AG08396 (cell line): ENCODE measurements at regions not wholly inside any gene's neighbourhood (a gene's known extent, or its start where the extent isn't known, plus 50 kb on each side); places are given as distances from the start of the nearest gene placed in this dataset.
"Not testable (repeated sequence)": the region's sequence is repeated elsewhere in the genome, so short reads cannot be mapped to it uniquely, and the experiment has no call there.

Experiments used
- DNase-seq: peaks from one replicate; pipeline ENCODE4 v3.0.0; 2012; ENCODE audit warnings: low spot score, mixed read lengths

DNA sequence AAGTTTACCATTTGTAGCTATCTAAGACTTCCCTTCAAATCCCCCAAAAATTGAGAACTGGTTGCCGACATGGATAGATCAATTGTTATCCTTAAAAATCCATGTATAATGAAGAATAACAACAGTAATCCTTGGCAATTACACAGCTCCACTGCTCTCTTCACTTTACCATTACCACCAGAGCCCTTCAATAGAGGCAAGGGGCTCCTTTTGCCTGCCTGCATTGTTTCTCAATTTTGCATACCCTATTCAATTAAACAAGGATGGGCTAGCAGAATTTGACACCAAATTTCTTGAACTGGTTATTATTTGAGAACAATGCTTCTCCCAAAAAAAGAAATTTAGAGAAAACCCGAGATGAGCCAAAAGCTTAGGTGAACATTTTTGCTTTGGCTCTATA, 387.8 kb upstream of the PKN2 start:
- DNase-seq: no peak

DNA sequence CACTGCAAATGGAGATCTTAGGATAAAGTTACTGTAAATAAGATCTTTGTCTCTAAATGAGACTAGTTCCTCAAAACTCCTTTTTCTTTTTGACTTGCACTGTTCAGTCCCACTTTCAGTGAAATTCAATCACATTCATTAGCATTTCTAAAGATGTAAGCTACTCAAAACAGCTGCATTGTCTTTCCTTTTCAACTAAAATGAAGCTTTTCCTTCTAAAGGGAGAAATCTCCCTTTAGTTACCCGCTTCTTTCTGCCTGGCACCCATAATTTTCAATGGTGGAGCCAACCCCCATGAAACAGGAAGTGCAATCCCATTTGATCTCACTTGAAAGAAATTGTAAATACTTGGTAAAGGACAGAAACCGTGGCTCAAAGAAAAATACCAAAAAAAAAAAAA, 387.4 kb upstream of the PKN2 start:
- no peak for DNase-seq

DNA sequence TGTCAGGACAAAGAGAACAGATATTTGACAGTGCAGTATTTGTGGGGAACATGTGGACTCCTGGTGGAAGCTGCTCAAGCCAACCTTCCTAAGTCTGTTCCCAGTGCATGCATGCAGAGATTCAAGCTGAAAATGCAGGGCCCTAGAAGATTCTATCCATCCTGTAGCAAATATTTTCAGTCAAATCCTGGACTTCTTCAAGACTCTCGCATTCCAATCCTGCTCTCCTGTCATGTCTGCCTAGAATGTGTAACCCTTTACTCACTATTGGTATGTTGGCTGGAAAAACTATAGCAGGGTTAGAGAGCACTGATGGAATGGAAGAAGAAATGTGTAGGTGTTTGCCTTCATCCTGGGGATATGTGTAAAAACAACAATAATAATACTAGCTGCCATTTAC, 385.6 kb upstream of the PKN2 start:
- DNase-seq: no peak

DNA sequence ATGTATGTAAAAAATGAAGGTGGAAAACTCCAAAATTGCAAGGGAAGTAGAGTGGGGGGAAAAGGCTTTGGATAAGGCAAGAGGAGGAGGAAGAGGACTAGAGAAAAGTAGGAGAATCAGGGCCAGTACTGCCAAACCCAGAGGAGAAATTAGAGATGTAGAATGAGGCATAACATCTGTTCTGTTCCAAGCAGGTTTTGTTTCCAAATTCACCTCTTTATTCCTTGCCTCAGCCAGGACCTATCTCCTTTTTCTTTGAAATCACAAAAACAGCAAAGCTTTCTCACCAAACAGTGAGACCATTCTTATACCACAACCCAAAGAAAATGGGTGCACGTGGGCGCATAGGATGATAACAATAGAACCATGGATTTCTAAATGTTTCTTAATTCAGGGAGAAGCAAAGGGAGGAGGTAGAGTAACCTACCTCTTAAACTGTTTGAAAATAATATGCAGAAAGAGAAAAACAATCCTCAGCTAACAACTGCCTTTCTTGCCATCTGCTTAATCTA, 383.3 kb upstream of the PKN2 start:
- DNase-seq: no peak

DNA sequence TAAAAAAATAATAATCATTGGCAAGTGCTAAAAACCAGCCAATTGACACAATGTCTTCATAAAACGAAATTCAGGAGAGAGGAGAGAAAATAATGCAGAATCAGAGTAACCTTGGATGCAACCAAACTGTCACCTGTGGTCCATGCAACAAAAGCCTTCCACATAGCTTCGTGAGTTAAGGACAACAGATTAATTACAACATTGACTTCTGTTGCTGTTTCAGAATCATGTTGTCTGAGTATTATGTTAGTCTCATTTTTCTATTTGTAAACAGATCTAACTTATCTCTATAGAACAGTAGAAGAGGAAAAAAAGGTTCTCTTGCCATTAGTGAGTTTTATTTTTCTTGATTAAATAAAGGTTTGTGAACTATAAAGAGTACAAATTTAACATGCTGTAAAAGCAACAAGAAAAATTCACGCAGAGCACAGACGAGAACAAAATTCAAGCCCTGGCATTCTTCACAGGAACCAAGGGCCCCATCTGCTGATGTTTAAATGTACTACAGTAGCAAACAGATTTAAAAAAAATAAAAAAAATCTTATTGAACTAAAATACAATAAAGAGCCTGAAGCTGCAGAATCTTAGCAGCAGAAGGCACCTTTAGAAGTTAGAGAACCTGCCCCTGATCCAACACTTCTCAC, 381.1 kb upstream of the PKN2 start:
- peak; percentile 7 for DNase-seq

DNA sequence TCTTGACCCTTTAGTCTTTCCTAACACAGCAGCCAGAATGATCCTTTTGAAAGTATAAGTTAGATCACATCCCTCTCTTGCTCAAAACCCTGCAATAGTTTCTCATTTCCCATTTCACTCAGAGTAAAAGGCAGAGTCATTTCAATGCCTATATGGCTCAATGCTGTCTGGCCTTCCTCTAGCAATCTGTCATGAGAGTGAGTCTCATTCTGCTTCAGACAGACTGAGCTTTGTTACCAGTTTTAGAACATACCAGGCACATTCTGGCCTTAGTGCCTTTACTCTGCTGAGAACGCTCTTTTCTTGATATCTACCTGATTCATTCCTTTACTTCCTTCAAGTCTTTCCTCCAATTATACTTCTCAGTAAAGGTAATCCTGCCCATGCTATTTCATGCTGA, 372.8 kb upstream of the PKN2 start:
- no peak for DNase-seq

DNA sequence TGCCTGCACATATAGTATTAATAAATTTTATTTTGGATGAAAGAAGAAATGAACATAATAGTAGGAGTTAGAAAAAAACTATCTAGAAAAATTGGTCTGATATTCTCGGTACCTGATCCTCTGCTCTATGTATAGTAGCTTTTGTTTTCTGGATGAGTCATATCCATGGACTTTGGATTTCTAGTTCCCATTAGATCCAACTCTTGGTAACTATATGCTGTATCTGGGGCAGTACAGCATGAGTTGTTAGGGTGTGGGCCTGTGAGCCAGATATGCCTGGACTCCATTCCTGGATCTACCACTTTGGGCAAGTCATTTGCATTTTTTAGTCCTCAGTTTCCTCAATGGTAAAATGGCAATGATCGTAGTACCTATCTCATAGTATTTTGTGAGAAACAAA, 372.2 kb upstream of the PKN2 start:
- DNase-seq: no peak

DNA sequence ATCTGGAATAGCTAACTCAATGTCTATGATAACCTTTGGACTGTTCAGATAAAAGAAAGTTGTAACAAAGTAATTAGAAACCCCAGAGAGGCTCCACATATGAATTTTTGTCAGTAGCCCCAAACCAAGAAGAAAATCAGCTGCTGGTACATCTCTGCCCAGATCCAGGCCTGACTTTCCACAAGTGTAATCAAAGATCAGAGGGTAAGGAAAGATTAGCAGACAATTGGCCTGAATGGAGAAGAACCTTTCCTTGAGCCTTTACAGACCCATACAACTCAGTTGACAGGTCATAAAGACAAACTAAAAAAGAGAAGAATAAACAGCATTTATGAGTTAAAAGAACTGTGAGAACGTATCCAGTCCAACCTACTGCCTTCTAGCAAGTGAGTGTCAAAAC, 366.7 kb upstream of the PKN2 start:
- no peak for DNase-seq

DNA sequence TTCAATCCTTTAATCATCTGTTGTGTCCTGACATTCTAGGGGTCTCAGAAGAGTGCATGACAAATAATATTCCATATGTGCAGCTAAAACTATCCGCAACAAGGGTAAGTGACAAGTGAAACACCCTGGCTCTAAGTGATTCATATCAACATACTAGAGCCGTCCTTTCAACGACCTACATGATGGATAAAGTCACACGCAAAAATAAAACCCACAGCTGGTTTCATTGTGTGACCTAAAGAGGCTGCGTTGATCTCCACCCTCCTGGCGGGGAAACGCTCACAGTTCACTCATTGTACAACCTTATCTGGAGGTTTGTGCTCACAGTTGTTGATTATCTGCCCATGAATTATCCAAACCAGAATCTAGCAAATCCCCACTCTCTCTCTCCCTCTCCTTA, 365.3 kb upstream of the PKN2 start:
- DNase-seq: no peak

DNA sequence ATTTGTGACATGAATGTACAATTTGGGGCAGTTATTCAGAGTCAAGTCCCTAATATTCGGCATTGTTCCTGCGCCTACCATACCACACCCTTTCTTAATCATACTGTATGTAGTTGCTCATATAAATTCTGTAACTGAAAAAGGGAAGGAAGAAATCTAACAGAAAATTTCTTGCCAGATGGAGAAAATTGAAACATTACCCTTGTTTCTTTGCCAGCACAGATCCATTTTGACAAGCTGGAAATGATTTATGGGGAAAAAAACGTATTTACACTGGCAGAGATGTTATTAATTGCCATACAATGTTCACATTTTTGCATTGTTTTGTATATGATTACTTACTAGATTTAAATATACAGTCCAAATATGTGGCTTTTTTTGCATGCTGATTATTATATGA, 363.8 kb upstream of the PKN2 start:
- no peak for DNase-seq

DNA sequence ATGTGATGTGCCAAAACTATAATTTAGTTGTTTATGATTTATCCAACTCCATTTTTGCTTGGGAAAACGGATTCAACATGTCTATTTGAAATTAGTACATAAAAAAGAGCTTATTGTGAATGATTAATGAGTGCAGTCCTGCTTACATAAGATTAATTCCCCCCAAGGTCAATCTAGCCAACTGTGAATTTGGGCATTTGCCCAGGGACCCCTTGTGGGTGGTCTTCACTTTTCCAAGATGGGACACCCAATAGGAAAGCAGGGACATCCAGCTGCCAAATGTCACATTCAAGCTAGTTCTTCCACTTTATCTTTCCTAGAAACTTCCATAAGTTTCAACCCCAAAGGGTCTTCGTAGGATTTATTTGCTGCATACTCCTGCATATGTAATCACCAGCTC, 362.4 kb upstream of the PKN2 start:
- no peak for DNase-seq

DNA sequence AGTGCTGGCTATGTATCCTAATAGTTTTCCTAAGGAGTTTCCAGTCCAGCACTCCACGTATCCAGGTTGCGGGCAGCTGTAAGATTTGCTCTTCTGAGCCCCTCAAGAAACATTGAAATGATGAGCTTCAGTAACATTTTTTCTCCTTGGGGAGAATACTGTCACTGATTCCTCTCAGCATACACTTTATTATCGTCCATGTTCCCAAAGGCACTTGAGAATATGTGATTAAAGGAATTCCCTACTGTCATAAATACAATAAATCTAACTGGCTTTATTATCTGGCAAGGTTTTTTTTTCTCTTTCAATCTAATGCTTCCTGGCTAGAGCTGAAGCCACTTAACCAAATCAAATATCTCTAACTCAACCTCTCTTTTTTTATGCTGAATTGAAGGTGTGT, 359.2 kb upstream of the PKN2 start:
- DNase-seq: no peak

DNA sequence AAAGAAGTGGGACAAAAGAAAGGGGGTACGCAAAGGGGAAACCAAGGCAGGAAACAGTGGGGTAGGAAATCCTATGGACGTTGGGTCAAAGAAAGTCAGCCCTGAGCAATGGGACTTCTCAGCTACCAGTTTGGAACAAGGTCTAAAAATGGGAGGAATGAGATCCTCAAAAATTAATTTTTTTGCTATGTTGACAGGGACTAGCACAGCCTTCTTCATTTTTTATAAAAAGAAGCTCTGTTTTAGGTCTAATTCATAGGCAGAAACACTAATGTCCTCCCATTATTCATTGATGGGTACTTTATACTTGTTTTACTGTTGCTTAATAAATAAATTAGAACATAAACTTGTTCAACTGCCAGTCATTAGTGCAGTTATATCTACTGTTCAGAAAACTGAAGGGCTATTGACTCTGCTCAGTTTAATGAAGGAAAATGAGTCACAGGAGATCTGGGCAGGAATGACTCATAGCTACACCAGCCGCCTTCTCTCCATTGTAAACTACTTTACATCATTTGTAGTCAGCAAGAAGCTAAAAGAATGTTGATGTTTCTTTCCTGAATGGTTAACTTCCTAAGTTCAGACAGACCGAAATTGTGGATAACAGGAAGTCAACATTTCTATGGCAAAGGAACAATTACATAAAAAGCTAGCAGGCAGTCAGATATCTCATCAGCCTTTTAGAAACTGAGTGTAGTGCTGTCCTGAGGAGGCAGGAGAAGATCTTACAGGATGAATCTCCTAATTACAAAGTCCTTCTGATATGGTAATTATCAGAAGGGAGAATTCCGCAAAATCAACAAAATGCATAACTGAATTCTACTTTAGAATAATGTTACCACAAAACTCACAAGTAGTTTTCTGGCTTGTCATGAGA, 356.4 kb upstream of the PKN2 start:
- DNase-seq: peak; percentile 62

DNA sequence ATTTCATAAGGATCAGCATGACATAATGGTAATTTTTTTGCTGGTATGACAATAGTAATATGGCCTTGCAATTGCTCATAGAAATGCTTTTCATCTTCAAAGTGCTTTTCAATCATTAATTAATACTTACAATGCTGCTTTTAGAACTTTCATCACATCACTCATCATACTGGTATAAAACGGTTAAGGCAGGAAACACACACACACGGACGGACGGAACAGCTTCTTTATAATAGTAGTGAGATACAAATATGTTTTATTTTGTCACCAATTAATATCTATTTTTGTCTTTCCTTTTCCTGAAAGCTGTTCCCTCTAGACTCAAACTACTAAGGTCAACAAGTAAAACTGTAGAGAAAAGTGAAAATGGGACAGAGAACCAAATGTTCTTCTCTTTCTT, 353.9 kb upstream of the PKN2 start:
- no peak for DNase-seq

DNA sequence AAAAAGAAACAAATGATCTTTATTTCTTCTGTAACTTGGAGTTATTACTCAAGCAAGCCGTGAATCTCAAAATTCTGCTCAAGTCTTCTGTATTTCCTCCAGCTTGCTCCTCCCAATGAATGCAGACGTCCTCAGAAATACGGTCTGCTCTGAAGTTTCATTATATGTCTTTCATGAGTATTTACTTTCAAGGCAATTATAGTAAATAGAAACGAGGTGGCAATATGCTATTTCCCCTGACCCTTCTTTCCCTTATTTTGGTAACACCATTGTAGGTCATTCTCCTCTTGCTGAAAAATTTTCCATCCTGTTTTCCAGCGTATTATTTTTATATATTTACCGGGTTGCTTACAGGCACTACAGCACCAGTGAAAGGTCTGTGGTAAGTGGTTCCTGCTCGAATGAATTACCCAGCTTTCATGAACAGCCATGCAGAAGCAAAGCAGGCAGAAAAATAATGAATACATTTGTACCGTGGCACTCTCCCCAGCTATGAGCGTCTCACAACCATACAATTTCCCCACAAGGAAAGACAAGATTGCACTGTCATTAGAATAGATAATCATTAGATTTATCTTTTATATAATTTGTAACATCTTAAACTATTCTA, 350.9 kb upstream of the PKN2 start:
- no peak for DNase-seq

DNA sequence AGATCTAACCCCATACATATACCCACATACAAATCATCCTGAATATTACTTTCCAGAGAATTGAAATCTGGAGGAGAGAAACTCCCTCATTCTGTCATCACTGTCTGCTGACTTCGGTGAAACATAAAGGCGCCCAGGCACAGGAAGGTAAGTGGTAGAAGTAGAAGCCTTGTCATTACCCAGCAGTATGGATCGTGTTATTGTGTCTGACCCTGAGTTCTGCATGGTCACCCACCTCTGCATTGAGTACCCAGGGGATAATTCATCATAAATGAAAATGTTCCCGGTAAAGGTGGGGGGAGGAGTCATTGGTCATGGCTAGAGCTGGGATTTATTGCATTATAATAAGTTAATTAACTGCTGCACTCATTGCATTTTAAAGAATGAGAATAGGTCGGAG, 342.6 kb upstream of the PKN2 start:
- no peak for DNase-seq

DNA sequence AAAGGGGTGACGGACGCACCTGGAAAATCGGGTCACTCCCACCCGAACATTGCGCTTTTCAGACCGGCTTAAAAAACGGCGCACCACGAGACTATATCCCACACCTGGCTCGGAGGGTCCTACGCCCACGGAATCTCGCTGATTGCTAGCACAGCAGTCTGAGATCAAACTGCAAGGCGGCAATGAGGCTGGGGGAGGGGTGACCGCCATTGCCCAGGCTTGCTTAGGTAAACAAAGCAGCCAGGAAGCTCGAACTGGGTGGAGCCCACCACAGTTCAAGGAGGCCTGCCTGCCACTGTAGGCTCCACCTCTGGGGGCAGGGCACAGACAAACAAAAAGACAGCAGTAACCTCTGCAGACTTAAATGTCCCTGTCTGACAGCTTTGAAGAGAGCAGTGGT, 342.0 kb upstream of the PKN2 start:
- DNase-seq: not testable (repeated sequence)

DNA sequence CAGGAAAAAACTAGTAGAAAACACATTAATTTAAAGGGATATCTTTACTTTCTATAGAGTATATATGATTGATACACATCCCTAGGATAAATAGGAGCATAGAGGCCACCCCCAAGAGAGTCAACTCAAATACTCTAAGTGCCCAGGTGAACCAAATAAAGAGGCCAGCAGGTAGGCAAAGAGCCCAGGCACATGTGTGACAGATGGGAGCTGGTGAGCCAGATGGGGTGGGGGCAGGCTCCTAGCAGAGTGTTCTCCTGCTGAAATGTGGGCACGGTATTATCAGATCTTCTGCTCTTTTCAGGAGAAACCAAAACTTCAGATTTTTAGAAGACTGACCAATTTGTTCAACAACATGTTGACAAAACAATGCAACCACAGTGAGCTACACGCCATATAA, 333.4 kb upstream of the PKN2 start:
- no peak for DNase-seq

DNA sequence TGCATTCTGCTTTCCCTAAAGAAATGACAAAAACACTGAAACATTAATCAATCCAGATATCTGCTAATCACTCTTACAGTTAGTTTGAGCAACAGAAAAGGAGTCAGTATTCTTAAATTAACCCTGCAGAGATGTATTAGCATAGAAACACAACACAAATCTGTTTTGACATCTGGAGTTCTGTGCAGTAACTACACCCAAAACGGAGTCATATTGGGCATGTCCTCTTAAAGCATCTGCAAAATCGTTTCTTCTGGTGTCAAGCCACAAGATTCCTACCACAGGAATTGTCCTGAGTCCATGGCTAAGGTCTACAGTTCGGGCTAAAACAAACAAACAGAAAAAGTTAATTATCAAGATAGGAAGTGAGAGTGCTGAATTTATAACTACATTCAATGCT, 332.1 kb upstream of the PKN2 start:
- DNase-seq: no peak

DNA sequence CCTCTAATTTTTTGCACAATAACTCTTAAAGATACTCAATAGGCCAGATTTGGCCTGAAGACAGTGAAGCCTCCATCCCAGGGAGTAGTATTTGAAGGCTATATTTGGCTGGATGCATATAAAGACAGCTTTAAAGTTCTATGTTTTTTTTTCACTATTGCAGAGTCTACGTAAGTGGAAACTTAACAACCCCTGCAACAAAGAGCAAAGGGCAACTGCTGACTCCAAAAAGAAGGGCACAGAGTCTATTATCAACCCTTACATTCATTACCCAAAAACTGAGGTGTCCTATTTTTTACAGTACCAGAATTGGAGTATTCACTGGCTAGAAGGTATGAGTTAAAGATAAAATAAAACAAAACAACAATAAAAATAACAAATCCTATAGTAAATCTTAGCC, 329.8 kb upstream of the PKN2 start:
- no peak for DNase-seq

DNA sequence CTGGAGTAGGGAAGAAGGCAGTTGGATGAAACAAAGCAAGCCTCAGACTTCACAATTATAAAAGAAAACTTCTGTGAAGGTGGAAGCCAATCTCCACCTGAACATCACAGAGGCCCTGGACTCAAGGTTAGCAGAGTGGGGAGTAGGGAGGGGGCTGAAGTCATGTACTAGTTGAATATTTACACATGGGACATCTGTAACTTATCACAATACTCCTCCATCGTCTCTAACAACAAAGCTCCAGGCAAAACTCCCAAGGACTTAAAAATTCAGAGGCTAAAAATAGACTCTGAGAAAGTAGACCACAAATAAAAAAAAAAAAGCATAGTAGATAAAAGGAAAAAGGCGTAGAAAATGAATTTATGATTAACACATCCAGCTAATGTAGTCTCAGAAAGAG, 326.3 kb upstream of the PKN2 start:
- DNase-seq: no peak

DNA sequence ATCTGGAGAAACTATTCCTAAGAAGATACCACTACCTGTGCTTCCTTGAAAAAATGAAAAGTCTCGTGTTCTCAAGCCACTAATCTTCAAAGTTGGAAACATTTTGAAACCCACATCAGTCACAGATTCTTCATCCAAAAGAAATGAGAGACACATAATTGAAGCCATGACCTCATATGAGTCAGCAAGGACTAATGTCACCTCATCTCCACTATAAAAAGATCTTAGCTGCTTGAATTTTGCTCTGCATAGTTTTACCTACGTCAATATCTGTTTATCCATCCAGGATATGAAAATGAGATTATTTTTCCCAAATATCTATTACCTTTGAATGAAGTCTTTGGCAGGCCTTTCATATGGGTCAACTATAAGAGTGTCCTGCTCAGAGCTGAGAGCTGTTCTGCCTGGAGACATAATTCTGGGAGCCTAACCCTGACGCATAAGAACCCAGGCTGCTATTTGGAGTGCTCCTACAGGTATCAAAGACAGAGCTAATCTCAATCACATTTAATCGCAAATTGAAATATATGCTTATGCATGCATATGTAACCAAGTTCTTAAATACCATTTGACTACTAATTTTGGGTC, 312.5 kb upstream of the PKN2 start:
- DNase-seq: no peak

DNA sequence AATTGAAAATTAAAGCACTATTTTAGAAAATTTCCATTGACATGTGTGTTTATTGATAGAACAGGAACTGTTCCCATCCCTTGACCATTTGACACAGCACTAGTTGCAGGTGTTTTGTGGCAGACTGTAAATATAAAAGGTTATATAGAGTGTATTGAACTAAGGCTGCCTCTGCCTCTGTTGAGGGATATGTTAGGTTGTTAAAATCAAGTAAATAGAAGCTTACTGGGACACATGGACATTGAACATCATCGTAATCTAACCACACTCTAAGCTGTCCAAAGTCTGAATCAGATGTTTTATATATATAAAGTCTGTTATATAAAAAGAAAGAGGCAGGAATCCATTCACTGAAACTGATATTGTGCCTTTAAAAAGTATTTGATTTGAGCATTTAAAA, 308.1 kb upstream of the PKN2 start:
- DNase-seq: no peak
